22Rv1 (cell line): ENCODE measurements at regions not wholly inside any gene's neighbourhood (a gene's known extent, or its start where the extent isn't known, plus 50 kb on each side); places are given as distances from the start of the nearest gene placed in this dataset.

Source experiments
- H3K27ac ChIP-seq: fragments of 450-650 bp; 2 replicates; pipeline ENCODE4 v1.5.1; 2017
- CTCF ChIP-seq: fragments of 450-650 bp; IDR thresholded peaks from 2 replicates; pipeline ENCODE4 v1.5.1; 2017; ENCODE audit warnings: mild to moderate bottlenecking
- ZFX ChIP-seq: fragments of 450-650 bp; IDR thresholded peaks from 2 replicates; pipeline ENCODE4 v1.6.1; 2017; ENCODE audit warnings: antibody characterized with exemption, borderline replicate concordance

- TF ChIP-seq ZFX = no peak
- TF ChIP-seq CTCF = no peak
- no peak overlapping the region for H3K27ac ChIP-seq
Observed at GRCh38 chr9:113665756-113666155, 202.2 kb downstream of the RGS3 start.

GRCh38 chr9:113668061-113668460 lies 204.5 kb downstream of the RGS3 start:
- H3K27ac ChIP-seq = no peak overlapping the region
- no peak for TF ChIP-seq CTCF
- no peak for TF ChIP-seq ZFX

GRCh38 chr9:113669522-113670115 lies 206.1 kb downstream of the RGS3 start:
- H3K27ac ChIP-seq = no peak overlapping the region
- TF ChIP-seq CTCF (no peak), ZFX (no peak)

DNA sequence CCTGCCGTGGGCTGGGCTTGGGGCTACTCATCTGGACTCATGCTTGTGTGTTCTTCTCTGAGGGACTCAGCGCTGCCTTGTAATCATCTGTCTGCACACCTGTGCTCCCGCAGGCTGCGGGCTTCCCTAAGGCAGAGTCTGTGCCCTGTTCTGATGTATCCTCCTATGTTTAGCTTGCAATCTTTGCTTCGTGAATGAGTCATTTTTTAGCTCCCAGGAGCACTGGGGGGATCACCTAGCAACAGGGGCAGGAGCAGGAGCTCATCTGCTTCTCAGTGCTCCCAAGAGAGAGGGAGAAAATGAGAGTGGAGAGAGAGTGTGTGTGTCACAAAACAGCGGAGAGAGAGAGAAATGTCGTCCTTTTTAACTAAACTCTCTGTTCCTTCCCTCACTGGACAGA lies 202.4 kb upstream of the ZNF618 start:
- TF ChIP-seq ZFX (no peak), CTCF (no peak)
- no peak overlapping the region for H3K27ac ChIP-seq

DNA sequence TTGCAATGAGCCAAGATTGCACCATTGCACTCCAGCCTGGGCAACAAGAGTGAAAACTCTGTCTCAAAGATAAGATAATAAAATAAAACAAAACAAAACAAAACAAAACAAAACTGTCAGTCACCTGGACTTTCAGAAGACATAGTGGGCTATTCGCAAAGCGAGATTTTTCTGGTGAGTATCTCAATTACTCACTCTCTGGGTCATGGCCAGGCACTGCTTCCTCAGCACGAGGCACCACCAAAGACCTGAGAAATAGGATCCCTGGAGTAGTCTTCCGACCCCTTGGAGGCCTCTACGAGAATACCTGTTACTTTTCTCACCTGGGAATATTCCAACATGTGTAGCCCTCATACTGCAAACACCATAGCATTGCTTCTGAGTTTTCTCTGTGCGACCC lies 201.7 kb upstream of the ZNF618 start:
- H3K27ac ChIP-seq = no peak overlapping the region
- TF ChIP-seq CTCF (no peak), ZFX (no peak)

GRCh38 chr9:113675475-113675941 lies 200.6 kb upstream of the ZNF618 start:
- no peak for TF ChIP-seq ZFX
- no peak for TF ChIP-seq CTCF
- H3K27ac ChIP-seq = no peak overlapping the region

GRCh38 chr9:113677057-113677456 lies 199.1 kb upstream of the ZNF618 start:
- TF ChIP-seq CTCF = no peak
- TF ChIP-seq ZFX = no peak
- no peak overlapping the region for H3K27ac ChIP-seq
